B cell (primary cell): ENCODE measurements at regions not wholly inside any gene's neighbourhood (a gene's known extent, or its start where the extent isn't known, plus 50 kb on each side); places are given as distances from the start of the nearest gene placed in this dataset.

Experiments used
- ATAC-seq: fragments of 200-7000 bp; cut with Tn5 transposase; one replicate; pipeline ENCODE4 v1.10.0; 2021; ENCODE audit warnings: low read depth, mild to moderate bottlenecking, moderate number of reproducible peaks, moderate library complexity
- CTCF ChIA-PET: fragments of 350-600 bp; sonication (Branson Sonifier 250); formaldehyde crosslinking; loops from one replicate; lab custom pipeline; 2021; ENCODE audit warnings: antibody characterized with exemption, inconsistent platforms; lab: Charles Lee
- POLR2A ChIA-PET: fragments of 350-600 bp; sonication (Branson Sonifier 250); formaldehyde crosslinking; loops from one replicate; lab custom pipeline; 2021; ENCODE audit warnings: antibody characterized with exemption; lab: Charles Lee
- DNase-seq: peaks from one replicate; pipeline ENCODE4 v3.0.0; 2013
- H2AFZ ChIP-seq: 2 replicates; pipeline ENCODE4 v1.6.1; 2012; ENCODE audit warnings: mild to moderate bottlenecking, low read depth, low read length; ENCODE audit not compliant: insufficient read depth, poor library complexity, severe bottlenecking
- H3K27ac ChIP-seq, 2 donors: 1 replicate in 1 of 2; 2 replicates in 1 of 2; pipeline ENCODE4 v1.5.1; 2012 to 2013; ENCODE audit warnings: low read length in 2 of 2, mild to moderate bottlenecking in 2 of 2, moderate library complexity in 1 of 2
- H3K27me3 ChIP-seq, 4 experiments: fragments of 200-600 bp in 1 of 4; sonication (generic) in 1 of 4; replicated peaks in 1 of 4; 1 replicate in 2 of 4; 2 replicates in 2 of 4; pipeline versions ENCODE4 v1.6.1 to v1.7.0; 2013 to 2016; ENCODE audit warnings: low read length in 3 of 4, mild to moderate bottlenecking in 2 of 4, mixed read lengths in 1 of 4, moderate library complexity in 1 of 4; ENCODE audit not compliant: insufficient read depth in 4 of 4, control insufficient read depth in 3 of 4; ENCODE audit errors: control extremely low read depth in 1 of 4
- H3K36me3 ChIP-seq, 2 experiments: replicated peaks in 1 of 2; 1 replicate in 1 of 2; 2 replicates in 1 of 2; pipeline versions ENCODE4 v1.6.1 to v1.7.1; 2013; ENCODE audit warnings: low read length in 1 of 2; ENCODE audit not compliant: insufficient read depth in 2 of 2, control insufficient read depth in 1 of 2; ENCODE audit errors: control extremely low read depth in 1 of 2, extremely low read depth in 1 of 2
- H3K4me1 ChIP-seq, 2 donors: fragments of 200-600 bp in 1 of 2; sonication (generic) in 1 of 2; 1 replicate in 1 of 2; 2 replicates in 1 of 2; pipeline versions ENCODE4 v1.5.1 to v1.6.1; 2013 to 2017; ENCODE audit warnings: low read length in 2 of 2; ENCODE audit not compliant: control insufficient read depth in 2 of 2, insufficient read depth in 2 of 2
- H3K4me2 ChIP-seq: replicated peaks from 2 replicates; pipeline ENCODE3; 2012; ENCODE audit warnings: mild to moderate bottlenecking, low read depth, low read length; ENCODE audit not compliant: poor library complexity, severe bottlenecking
- H3K4me3 ChIP-seq, 5 experiments: fragments of 200-600 bp in 1 of 5; sonication (generic) in 1 of 5; 1 replicate in 3 of 5; 2 replicates in 2 of 5; pipeline versions ENCODE4 v1.5.1 to v1.7.0; 2011 to 2016; ENCODE audit warnings: low read length in 4 of 5, mild to moderate bottlenecking in 4 of 5, low read depth in 2 of 5, control low read depth in 1 of 5, moderate library complexity in 1 of 5; ENCODE audit not compliant: insufficient read depth in 1 of 5; ENCODE audit errors: control extremely low read depth in 1 of 5, extremely low read depth in 1 of 5
- H3K79me2 ChIP-seq: fragments of 200-600 bp; sonication (generic); one replicate; pipeline ENCODE4 v1.6.0; 2016; ENCODE audit warnings: low read length; ENCODE audit not compliant: control insufficient read depth, insufficient read depth
- H3K9ac ChIP-seq: fragments of 200-600 bp; sonication (generic); 2 replicates; pipeline ENCODE4 v1.6.1; 2017; ENCODE audit warnings: mild to moderate bottlenecking, low read length, moderate library complexity
- H3K9me3 ChIP-seq, 3 donors: one replicate each; pipeline versions ENCODE4 v1.6.1 to v1.7.1; 2013; ENCODE audit warnings: low read length in 2 of 3; ENCODE audit not compliant: control insufficient read depth in 2 of 3, insufficient read depth in 1 of 3; ENCODE audit errors: control extremely low read depth in 1 of 3
- H4K20me1 ChIP-seq: 2 replicates; pipeline ENCODE4 v1.6.0; 2012; ENCODE audit warnings: mild to moderate bottlenecking, low read length; ENCODE audit not compliant: insufficient read depth, control insufficient read depth, poor library complexity, severe bottlenecking
- H3K27ac Mint-ChIP-seq: one replicate; pipeline ENCODE4 v1.8.0; 2021; ENCODE audit warnings: mixed read lengths
- H3K27me3 Mint-ChIP-seq: one replicate; pipeline ENCODE4 v1.8.0; 2021; ENCODE audit warnings: mixed read lengths
- H3K4me1 Mint-ChIP-seq: one replicate; pipeline ENCODE4 v1.8.0; 2021; ENCODE audit warnings: mixed read lengths
- H3K4me3 Mint-ChIP-seq: one replicate; pipeline ENCODE4 v1.8.0; 2021; ENCODE audit warnings: mixed read lengths
- H3K9me3 Mint-ChIP-seq: one replicate; pipeline ENCODE4 v1.8.0; 2022; ENCODE audit warnings: mixed read lengths; ENCODE audit not compliant: insufficient read depth
- CTCF ChIP-seq: fragments of 200-600 bp; IDR thresholded peaks from one replicate; pipeline ENCODE4 v1.8.0; 2022; ENCODE audit warnings: antibody characterized with exemption, mild to moderate bottlenecking
- EZH2 ChIP-seq: IDR thresholded peaks from 2 replicates; pipeline ENCODE4 v1.6.1; 2012; ENCODE audit warnings: borderline replicate concordance, low read depth, mild to moderate bottlenecking, moderate library complexity, low read length; ENCODE audit not compliant: insufficient read depth, poor library complexity, severe bottlenecking
- WGBS: methylation state at CpG from one replicate; pipeline ENCODE4 v1.1.5; 2013; ENCODE audit warnings: missing lambda C conversion rate; ENCODE audit not compliant: insufficient coverage; 5-methylcytosine and 5-hydroxymethylcytosine counted together
- intact Hi-C: fragments of 100-400 bp; cut with micrococcal nuclease; formaldehyde crosslinking; loops from one replicate; pipeline ENCODE4 v1.10.0; 2022

DNA sequence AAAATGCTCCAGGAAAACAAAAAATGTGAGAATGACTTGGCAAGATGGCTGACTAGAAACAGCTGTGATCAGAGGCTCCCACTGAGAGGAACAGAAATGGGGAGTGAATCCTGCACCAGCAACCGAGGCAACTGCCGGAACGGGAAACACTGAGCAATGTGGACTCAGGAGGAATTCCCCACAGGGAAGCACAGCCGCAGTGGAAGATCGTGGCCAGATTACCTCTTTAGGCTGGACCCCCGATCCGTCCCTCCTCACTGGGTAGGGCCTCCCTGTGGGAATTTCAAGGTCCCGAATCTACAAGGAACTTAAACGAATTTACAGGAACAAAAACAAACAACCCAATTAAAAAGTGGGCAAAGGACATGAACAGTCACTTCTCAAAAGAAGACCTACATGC, 385.2 kb upstream of the MCTP2 start:
- Histone ChIP-seq H3K9ac (no peak overlapping the region), H2AFZ (no peak overlapping the region), H3K79me2 (no peaks in the 10 kb centered on the region), H3K9me3 (peaks cover 0 to 2% (median 0%) of the 10 kb centered on the region in 3 donors), H3K27me3 (no peaks in the 10 kb centered on the region), H3K4me1 (no peaks in the 10 kb centered on the region), H3K36me3 (no peaks in the 10 kb centered on the region), H4K20me1 (no peaks in the 10 kb centered on the region), H3K4me2 (no peak overlapping the region), H3K27ac (no peak overlapping the region), H3K4me3 (no peak overlapping the region)
- DNase-seq (no peak), ATAC-seq (no peak)
- no peak for TF ChIP-seq EZH2
- no peak for TF ChIP-seq CTCF
- Mint-ChIP-seq H3K4me3 (no peak overlapping the region), H3K9me3 (no peaks in the 10 kb centered on the region), H3K4me1 (no peaks in the 10 kb centered on the region), H3K27ac (no peak overlapping the region), H3K27me3 (peaks cover 3% of the 10 kb centered on the region)
- WGBS = 96% methylated on average over 8 of the region's 9 CpGs
- intact Hi-C loops = no loop called here
- ChIA-PET CTCF (no interaction called here), POLR2A (no interaction called here)

GRCh38 chr15:93837450-93837849, 393.9 kb upstream of the MCTP2 start:
- Mint-ChIP-seq H3K27me3 (no peaks in the 10 kb centered on the region), H3K27ac (no peak overlapping the region), H3K9me3 (no peaks in the 10 kb centered on the region), H3K4me3 (no peak overlapping the region), H3K4me1 (no peaks in the 10 kb centered on the region)
- 95% methylated on average over 2 of the region's 3 CpGs for WGBS
- no peaks in the 10 kb centered on the region for H3K27me3 ChIP-seq
- ATAC-seq (no peak), DNase-seq (no peak)
- no peak overlapping the region for H3K27ac ChIP-seq
- H3K9me3 ChIP-seq = no peaks in the 10 kb centered on the region
- no peaks in the 10 kb centered on the region for H4K20me1 ChIP-seq
- H3K79me2 ChIP-seq = no peaks in the 10 kb centered on the region
- no peak overlapping the region for H3K4me2 ChIP-seq
- intact Hi-C loops = no loop called here
- no peaks in the 10 kb centered on the region for H3K36me3 ChIP-seq
- ChIA-PET CTCF (no interaction called here), POLR2A (no interaction called here)
- H3K9ac ChIP-seq = no peak overlapping the region
- no peaks in the 10 kb centered on the region for H3K4me1 ChIP-seq
- TF ChIP-seq CTCF (no peak), EZH2 (no peak)
- no peak overlapping the region for H2AFZ ChIP-seq
- H3K4me3 ChIP-seq = no peak overlapping the region
